ENCODE measurements at regions not wholly inside any gene's neighbourhood (a gene's known extent, or its start where the extent isn't known, plus 50 kb on each side); places are given as distances from the start of the nearest gene placed in this dataset.

DNA sequence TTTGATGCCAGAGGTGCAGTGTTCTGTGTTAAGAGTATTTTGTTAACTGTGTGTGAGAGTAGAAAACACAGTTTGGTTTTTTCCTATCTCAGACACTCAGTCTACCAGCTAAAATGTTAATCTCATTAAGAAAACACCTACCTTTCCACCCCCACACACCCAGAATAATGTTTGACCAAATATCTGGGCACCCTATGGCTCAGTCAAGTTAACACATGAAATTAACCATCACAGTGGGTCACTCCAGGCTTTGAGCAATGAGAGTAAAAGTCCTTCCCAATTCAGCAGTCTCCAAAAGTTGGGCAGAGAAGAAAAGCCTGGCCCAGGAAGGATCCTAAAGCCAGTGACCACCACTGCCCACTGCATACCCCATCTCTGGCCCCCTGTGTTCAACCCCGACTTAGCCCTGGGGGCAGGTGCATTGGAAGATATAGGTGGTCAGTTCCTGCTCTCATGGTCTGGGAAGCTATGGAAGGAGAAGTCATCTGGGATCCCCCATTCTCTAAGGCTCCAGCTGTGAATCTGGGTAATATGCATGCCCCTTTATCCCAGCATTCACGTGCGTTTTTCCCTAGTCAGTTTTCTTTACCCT, 50.2 kb upstream of the CSF3R start:
- no peak for DNase-seq (ENCODE audit: low spot score)
- Histone ChIP-seq H3K27me3 (replicated peaks; ENCODE audit: insufficient read depth, low read depth, low read length, poor library complexity) (peaks cover 26% of the 10 kb centered on the region), H3K27ac (ENCODE audit: low read depth, low read length, poor library complexity, severe bottlenecking) (no peak overlapping the region), H3K9me3 (ENCODE audit: low read depth, low read length, poor library complexity, severe bottlenecking) (no peaks in the 10 kb centered on the region), H3K4me3 (ENCODE audit: low read depth, low read length, poor library complexity, severe bottlenecking) (no peak overlapping the region), H3K36me3 (ENCODE audit: insufficient read depth, low read length, poor library complexity, severe bottlenecking) (no peaks in the 10 kb centered on the region), H3K4me1 (ENCODE audit: insufficient read depth, low read length, poor library complexity, severe bottlenecking) (no peaks in the 10 kb centered on the region)
- no peak for TF ChIP-seq EZH2 (IDR thresholded peaks at IDR 0.05; ENCODE audit: borderline replicate concordance, low read depth, low read length, poor library complexity, severe bottlenecking)
- TF ChIP-seq, protein P1, sequence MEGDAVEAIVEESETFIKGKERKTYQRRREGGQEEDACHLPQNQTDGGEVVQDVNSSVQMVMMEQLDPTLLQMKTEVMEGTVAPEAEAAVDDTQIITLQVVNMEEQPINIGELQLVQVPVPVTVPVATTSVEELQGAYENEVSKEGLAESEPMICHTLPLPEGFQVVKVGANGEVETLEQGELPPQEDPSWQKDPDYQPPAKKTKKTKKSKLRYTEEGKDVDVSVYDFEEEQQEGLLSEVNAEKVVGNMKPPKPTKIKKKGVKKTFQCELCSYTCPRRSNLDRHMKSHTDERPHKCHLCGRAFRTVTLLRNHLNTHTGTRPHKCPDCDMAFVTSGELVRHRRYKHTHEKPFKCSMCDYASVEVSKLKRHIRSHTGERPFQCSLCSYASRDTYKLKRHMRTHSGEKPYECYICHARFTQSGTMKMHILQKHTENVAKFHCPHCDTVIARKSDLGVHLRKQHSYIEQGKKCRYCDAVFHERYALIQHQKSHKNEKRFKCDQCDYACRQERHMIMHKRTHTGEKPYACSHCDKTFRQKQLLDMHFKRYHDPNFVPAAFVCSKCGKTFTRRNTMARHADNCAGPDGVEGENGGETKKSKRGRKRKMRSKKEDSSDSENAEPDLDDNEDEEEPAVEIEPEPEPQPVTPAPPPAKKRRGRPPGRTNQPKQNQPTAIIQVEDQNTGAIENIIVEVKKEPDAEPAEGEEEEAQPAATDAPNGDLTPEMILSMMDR (conservative IDR thresholded peaks at IDR 0.05; ENCODE audit: low read depth, low read length) = no peak
- BruUV-seq (replicated peaks) = no TSS peak
- ChIA-PET CTCF (no interaction called here), POLR2A (ENCODE audit: low non-redundant PET) (no interaction called here)
- intact Hi-C loops (cut with micrococcal nuclease; ENCODE audit: unreplicated experiment) = no loop called here

Data from A673 (cell line).